IMR-90 (cell line): ENCODE measurements at regions not wholly inside any gene's neighbourhood (a gene's known extent, or its start where the extent isn't known, plus 50 kb on each side); places are given as distances from the start of the nearest gene placed in this dataset.

Experiments used
- CEBPB ChIP-seq: IDR thresholded peaks from 2 replicates; pipeline ENCODE4 v1.6.1; 2012; ENCODE audit warnings: low read depth, low read length, improper control_type of control experiment
- CHD1 ChIP-seq: IDR thresholded peaks from 2 replicates; pipeline ENCODE4 v1.6.1; 2012; ENCODE audit warnings: low read depth, low read length, improper control_type of control experiment

DNA sequence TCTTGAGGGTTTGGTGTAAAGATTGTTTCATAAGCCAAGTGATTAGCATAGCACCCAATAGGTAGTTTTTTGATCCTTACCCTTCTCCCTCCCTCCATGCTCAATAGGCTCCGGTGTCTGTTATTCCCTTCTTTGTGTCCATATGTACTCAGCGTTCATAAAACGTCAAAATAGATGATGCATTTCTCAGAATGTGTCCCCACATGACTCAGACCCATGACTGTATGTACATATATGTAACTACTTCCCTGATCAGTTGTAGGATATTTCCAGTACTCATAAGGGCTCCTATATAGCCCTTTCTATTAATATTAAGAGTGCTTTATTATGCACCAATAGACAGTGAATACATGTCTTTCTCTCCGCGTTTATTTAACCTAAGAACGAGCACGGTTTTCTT, 466.9 kb downstream of the KIF20B start:
- TF ChIP-seq CHD1 = no peak
- TF ChIP-seq CEBPB = no peak
